ENCODE measurements at regions not wholly inside any gene's neighbourhood (a gene's known extent, or its start where the extent isn't known, plus 50 kb on each side); places are given as distances from the start of the nearest gene placed in this dataset.

DNA sequence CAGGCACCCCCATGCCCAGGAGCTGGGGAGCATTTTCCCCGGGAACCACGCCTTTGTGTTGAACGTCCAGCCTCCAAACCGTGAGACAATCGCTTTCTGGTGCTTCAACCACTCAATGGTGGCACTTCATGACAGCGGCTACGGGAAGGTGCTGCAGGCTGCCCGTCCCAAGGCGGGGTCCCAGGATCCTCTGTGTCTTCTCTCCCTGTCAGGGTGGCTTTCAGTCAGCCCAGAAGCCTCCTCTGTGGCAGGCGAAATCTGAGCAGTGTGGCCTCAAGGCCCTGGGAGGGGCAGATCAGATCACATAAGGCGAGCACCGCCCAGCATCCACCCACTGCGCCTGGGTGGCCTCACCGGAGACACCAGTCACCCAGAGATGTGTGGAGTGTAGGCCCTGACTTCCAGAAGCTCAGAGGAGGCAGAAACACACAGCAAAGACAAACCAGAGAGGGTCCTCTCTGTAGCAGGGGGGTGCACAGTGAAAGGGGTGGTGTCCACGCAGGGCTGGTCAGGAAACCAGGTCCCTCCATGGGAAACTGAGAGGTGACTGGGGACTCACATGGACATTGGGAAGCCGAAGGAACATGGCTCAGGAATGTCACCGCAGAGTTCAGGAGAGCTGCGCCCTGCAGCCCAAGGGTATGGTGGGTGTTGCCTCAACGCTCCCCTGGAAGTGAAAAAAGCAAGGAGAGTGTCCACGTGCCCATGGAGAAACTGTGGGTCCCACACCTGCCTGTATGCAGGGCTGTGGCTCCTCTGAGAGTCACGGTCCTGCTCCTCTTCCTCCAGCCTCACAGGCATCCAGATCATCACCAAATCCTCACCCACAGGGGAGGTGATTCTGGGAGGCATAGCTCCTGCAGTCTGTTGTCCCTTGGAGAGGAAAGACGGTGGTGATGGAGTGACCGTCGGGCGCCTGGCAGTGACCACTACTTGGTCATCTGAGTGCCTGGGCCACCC lies 1420.7 kb downstream of the TBC1D22A start:
- no peak overlapping the region for H3K4me3 ChIP-seq (ENCODE audit: low read depth, low read length)
- TF ChIP-seq, protein P1, sequence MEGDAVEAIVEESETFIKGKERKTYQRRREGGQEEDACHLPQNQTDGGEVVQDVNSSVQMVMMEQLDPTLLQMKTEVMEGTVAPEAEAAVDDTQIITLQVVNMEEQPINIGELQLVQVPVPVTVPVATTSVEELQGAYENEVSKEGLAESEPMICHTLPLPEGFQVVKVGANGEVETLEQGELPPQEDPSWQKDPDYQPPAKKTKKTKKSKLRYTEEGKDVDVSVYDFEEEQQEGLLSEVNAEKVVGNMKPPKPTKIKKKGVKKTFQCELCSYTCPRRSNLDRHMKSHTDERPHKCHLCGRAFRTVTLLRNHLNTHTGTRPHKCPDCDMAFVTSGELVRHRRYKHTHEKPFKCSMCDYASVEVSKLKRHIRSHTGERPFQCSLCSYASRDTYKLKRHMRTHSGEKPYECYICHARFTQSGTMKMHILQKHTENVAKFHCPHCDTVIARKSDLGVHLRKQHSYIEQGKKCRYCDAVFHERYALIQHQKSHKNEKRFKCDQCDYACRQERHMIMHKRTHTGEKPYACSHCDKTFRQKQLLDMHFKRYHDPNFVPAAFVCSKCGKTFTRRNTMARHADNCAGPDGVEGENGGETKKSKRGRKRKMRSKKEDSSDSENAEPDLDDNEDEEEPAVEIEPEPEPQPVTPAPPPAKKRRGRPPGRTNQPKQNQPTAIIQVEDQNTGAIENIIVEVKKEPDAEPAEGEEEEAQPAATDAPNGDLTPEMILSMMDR (IDR thresholded peaks at IDR 0.05; ENCODE audit: low read depth, low read length, missing control alignments), result no peak
- in situ Hi-C loops (cut with HindIII; ENCODE audit: low sequenced_read_pairs), result no loop called here
- DNase-seq (ENCODE audit: low read depth), result no peak

DNA sequence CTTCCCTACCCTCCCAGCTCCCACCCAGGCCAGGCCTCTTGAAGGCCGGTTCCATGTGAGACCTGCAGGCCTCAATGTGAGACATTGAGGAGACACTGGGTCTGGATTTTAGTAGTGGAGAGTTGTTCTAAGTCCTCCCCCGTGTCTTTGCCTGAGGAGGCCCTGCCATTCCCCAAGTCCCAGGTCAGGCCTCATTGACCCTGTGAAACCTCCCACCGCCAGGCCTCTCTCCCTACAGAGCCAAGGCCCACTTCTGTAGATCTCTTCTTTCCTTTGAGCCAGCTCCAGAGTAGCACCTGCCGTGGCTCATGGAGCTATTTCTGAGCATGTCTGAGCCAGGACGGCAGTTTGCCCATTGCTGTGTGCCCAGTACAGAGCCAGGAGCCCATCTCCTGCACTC lies 1419.6 kb downstream of the TBC1D22A start:
- in situ Hi-C loops (cut with HindIII; ENCODE audit: low sequenced_read_pairs), result no loop called here
- no peak overlapping the region for H3K4me3 ChIP-seq (ENCODE audit: low read depth, low read length)
- TF ChIP-seq, protein P1 (IDR thresholded peaks at IDR 0.05; ENCODE audit: low read depth, low read length, missing control alignments), result no peak
- DNase-seq (ENCODE audit: low read depth), result no peak

DNA sequence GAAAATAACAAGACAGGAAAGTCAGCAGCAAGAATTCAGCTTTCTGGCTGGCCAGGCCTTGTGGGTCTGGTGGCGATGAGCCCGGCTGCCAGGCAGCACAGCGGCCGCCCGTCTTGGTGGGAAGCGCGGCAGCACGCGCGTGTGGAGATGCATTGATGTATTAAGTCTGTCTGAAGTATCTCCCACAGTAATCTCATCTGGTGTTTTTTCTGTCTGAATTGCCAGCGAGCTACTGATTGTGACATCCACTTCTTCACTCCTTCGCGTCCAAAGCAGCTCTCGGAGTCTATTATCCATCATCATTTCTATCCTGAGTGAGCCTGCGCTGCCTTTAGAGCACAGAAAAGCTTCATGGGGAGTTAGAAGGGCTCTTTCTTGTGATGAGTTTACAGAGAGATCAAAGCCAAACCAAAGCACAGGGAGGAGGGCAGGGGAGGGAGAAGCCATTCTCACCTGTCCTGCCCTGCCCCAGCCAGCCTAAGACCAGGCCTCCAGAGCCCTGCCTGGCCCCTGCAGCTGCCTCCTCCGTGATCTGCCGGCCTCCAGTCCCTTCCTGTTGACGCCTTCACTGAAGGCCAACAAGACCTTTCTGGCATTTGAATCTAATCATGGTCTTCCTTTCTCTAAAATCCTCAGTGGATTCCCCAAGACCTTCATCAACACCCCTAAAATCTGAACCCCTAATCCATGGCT lies 1419.0 kb downstream of the TBC1D22A start:
- TF ChIP-seq, protein P1 (IDR thresholded peaks at IDR 0.05; ENCODE audit: low read depth, low read length, missing control alignments), result no peak
- DNase-seq (ENCODE audit: low read depth), result no peak
- in situ Hi-C loops (cut with HindIII; ENCODE audit: low sequenced_read_pairs), result no loop called here
- no peak overlapping the region for H3K4me3 ChIP-seq (ENCODE audit: low read depth, low read length)

DNA sequence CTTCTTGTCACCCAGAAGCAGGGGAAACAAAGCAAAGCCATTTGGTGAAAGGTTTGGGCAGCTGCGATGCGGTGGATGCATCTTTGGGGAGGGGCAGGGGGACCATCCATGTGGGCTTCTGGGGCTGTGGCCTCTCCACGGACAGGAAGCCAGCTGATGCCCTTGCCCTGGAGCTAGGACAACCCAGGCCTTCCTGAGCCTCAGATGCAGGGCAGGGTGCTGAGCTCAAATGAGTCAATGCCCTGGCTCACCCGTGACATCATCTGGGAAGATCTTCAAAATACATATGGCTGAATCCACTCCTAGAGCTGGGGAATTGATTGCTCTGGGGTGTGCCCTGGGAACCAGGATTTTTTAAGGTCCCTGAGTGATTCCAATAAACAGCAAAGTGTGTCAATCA lies 1418.2 kb downstream of the TBC1D22A start:
- DNase-seq (ENCODE audit: low read depth), result no peak
- H3K4me3 ChIP-seq (ENCODE audit: low read depth, low read length), result no peak overlapping the region
- in situ Hi-C loops (cut with HindIII; ENCODE audit: low sequenced_read_pairs), result no loop called here
- TF ChIP-seq, protein P1 (IDR thresholded peaks at IDR 0.05; ENCODE audit: low read depth, low read length, missing control alignments), result no peak

DNA sequence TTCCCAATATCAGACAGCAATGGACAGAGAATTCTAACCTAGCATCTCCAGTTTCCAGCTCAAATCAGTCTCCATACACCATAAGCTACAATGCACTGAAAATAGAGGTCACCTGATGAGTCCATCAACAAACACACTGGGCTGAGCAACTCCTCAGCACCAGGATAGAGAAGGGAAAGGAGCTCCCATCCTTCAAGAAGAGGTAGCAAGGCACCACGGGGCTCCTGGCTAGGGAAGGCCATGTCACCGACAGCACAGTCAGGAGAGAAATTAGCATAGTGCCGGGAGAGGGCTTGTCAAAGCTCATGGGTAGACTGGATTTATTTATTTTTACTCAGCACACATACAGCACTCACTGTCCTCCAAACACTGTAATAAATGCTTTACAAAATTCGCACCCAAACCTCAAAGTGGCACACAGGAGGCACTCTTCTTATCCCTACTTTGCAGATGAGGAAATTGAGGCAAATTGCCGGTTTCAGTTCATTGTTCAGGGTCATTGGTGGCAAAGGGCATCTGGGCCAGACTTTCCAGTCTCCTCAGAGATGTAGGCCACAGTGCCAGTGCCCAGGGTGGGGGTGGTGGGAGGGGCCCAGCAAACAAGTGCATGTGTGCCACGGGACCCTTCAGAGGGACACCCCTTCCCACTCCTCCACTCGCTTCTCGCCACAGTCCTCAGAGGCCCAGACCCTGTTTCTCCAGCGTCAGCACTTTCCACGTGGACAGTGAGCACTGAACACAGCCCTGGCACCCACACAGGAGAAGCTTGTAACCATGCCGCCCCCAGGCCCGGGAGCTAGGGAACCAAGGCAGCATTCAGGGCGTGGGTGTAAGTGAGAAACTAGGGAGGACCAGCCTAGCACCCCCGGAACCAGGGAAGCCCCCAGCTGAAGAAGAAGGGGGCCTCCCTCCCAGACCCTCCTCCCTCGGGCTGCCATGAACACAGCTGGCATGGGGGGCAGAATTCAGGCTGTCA lies 1417.4 kb downstream of the TBC1D22A start:
- no peak for DNase-seq (ENCODE audit: low read depth)
- TF ChIP-seq, protein P1 (IDR thresholded peaks at IDR 0.05; ENCODE audit: low read depth, low read length, missing control alignments), result no peak
- in situ Hi-C loops (cut with HindIII; ENCODE audit: low sequenced_read_pairs), result no loop called here
- no peak overlapping the region for H3K4me3 ChIP-seq (ENCODE audit: low read depth, low read length)

DNA sequence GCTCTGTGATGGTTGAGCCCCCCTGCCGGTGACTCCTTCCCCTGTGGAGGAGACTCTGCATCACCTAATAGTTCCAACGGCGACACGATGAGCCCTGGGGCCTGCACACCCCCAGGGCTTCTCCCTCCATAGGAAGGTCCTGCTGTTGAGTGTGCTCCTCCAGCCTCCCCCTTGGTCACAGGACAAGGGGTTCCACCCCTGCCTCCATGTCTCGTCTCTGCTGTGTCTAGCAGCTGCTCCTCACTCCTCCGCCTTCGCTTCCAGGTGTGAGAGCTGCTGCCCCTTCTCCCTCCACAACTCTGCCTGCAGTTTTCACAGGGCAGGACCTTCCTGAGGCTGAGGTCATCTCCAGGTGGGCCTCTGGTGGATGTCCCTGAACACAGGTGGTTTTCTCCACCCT lies 1416.1 kb downstream of the TBC1D22A start:
- TF ChIP-seq, protein P1 (IDR thresholded peaks at IDR 0.05; ENCODE audit: low read depth, low read length, missing control alignments), result no peak
- in situ Hi-C loops (cut with HindIII; ENCODE audit: low sequenced_read_pairs), result no loop called here
- DNase-seq (ENCODE audit: low read depth), result no peak

More for the DNA sequence above, 1416.1 kb downstream of the TBC1D22A start:
- no peak overlapping the region for H3K4me3 ChIP-seq (ENCODE audit: low read depth, low read length)
